HCT116 (cell line): ENCODE measurements at regions not wholly inside any gene's neighbourhood (a gene's known extent, or its start where the extent isn't known, plus 50 kb on each side); places are given as distances from the start of the nearest gene placed in this dataset.

ENCODE experiments used
- CEBPB ChIP-seq: IDR thresholded peaks from 2 replicates; pipeline ENCODE4 v1.6.1; 2012; ENCODE audit warnings: low read depth
- EGR1 ChIP-seq: IDR thresholded peaks from 2 replicates; pipeline ENCODE4 v1.6.1; 2012; ENCODE audit warnings: low read depth
- EZH2 ChIP-seq: fragments of 200-600 bp; sonication (generic); IDR thresholded peaks from 2 replicates; pipeline ENCODE4 v1.6.1; 2017; ENCODE audit warnings: antibody characterized with exemption, mixed run types
- EZH2phosphoT487 ChIP-seq: fragments of 200-600 bp; IDR thresholded peaks from 2 replicates; pipeline ENCODE4 v1.6.1; 2018; ENCODE audit warnings: antibody characterized with exemption, borderline replicate concordance
- POLR2A ChIP-seq: IDR thresholded peaks from 2 replicates; pipeline ENCODE4 v1.7.0; 2011; ENCODE audit warnings: borderline replicate concordance; ENCODE audit not compliant: insufficient read depth, insufficient read length; ENCODE audit errors: extremely low read depth
- POLR2AphosphoS5 ChIP-seq: IDR thresholded peaks from 2 replicates; pipeline ENCODE4 v1.6.1; 2011; ENCODE audit warnings: mild to moderate bottlenecking, low read depth, low read length, moderate library complexity
- SP1 ChIP-seq: IDR thresholded peaks from 2 replicates; pipeline ENCODE4 v1.6.1; 2012; ENCODE audit warnings: low read depth
- SRF ChIP-seq: IDR thresholded peaks from 2 replicates; pipeline ENCODE4 v1.6.1; 2012; ENCODE audit warnings: low read depth
- ZNF274 ChIP-seq: fragments of 200-500 bp; sonication (Bioruptor generic); IDR thresholded peaks from 2 replicates; pipeline ENCODE4 v1.6.1; 2014; ENCODE audit warnings: mild to moderate bottlenecking, low read depth, low read length, inconsistent platforms
- TF ChIP-seq, protein P1 (sequence below), 3 experiments: fragments of 200-600 bp in 1 of 3; sonication (generic) in 1 of 3; IDR thresholded peaks in 2 of 3; conservative IDR thresholded peaks in 1 of 3; 2 replicates each; pipeline ENCODE4 v1.5.1; 2012 to 2017; ENCODE audit warnings: low read depth in 2 of 3, low read length in 2 of 3, antibody characterized with exemption in 1 of 3, borderline replicate concordance in 1 of 3, control low read depth in 1 of 3, mild to moderate bottlenecking in 1 of 3, mixed read lengths in 1 of 3, mixed run types in 1 of 3, moderate library complexity in 1 of 3; ENCODE audit not compliant: insufficient read depth in 1 of 3
- TF ChIP-seq, protein P2 (sequence below): IDR thresholded peaks from 2 replicates; pipeline ENCODE4 v1.6.1; 2012; ENCODE audit warnings: low read depth
- TF ChIP-seq, protein P3 (sequence below): IDR thresholded peaks from 2 replicates; pipeline ENCODE4 v1.6.1; 2012
- TF ChIP-seq, protein P4 (sequence below): IDR thresholded peaks from 2 replicates; pipeline ENCODE4 v1.6.1; 2012

DNA sequence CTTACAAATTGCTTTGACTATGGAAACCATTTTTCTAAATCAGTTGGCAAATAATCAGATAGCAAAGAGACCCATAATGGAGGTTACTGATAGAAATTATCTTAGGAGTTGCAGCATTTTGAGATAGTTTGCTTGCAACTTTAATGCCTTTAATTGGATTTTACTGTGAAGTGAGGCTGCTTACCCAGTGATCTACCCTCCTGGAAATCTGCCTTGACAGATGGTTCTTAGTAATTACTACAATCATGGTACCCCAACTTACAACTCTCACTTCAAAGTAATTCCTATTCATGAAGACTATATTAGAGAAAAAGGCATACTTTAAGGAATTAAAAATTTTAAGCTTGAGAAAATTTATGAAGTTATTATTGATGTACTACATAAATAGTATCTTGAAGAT lies 1288.6 kb upstream of the CDH2 start:
- TF ChIP-seq POLR2A: no peak
- TF ChIP-seq, protein P1, sequence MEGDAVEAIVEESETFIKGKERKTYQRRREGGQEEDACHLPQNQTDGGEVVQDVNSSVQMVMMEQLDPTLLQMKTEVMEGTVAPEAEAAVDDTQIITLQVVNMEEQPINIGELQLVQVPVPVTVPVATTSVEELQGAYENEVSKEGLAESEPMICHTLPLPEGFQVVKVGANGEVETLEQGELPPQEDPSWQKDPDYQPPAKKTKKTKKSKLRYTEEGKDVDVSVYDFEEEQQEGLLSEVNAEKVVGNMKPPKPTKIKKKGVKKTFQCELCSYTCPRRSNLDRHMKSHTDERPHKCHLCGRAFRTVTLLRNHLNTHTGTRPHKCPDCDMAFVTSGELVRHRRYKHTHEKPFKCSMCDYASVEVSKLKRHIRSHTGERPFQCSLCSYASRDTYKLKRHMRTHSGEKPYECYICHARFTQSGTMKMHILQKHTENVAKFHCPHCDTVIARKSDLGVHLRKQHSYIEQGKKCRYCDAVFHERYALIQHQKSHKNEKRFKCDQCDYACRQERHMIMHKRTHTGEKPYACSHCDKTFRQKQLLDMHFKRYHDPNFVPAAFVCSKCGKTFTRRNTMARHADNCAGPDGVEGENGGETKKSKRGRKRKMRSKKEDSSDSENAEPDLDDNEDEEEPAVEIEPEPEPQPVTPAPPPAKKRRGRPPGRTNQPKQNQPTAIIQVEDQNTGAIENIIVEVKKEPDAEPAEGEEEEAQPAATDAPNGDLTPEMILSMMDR (IDR thresholded peaks at IDR 0.05 in 2 of 3, conservative IDR thresholded peaks at IDR 0.05 in 1 of 3; ENCODE audit: borderline replicate concordance in 1 of 3, insufficient read depth in 1 of 3, low read depth in 2 of 3, low read length in 2 of 3): no peak
- TF ChIP-seq EZH2phosphoT487: no peak
- no peak for TF ChIP-seq CEBPB
- TF ChIP-seq EGR1: no peak
- TF ChIP-seq, protein P2, sequence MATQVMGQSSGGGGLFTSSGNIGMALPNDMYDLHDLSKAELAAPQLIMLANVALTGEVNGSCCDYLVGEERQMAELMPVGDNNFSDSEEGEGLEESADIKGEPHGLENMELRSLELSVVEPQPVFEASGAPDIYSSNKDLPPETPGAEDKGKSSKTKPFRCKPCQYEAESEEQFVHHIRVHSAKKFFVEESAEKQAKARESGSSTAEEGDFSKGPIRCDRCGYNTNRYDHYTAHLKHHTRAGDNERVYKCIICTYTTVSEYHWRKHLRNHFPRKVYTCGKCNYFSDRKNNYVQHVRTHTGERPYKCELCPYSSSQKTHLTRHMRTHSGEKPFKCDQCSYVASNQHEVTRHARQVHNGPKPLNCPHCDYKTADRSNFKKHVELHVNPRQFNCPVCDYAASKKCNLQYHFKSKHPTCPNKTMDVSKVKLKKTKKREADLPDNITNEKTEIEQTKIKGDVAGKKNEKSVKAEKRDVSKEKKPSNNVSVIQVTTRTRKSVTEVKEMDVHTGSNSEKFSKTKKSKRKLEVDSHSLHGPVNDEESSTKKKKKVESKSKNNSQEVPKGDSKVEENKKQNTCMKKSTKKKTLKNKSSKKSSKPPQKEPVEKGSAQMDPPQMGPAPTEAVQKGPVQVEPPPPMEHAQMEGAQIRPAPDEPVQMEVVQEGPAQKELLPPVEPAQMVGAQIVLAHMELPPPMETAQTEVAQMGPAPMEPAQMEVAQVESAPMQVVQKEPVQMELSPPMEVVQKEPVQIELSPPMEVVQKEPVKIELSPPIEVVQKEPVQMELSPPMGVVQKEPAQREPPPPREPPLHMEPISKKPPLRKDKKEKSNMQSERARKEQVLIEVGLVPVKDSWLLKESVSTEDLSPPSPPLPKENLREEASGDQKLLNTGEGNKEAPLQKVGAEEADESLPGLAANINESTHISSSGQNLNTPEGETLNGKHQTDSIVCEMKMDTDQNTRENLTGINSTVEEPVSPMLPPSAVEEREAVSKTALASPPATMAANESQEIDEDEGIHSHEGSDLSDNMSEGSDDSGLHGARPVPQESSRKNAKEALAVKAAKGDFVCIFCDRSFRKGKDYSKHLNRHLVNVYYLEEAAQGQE: no peak
- no peak for TF ChIP-seq SP1
- no peak for TF ChIP-seq ZNF274
- TF ChIP-seq, protein P3, sequence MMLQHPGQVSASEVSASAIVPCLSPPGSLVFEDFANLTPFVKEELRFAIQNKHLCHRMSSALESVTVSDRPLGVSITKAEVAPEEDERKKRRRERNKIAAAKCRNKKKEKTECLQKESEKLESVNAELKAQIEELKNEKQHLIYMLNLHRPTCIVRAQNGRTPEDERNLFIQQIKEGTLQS: no peak
- no peak for TF ChIP-seq EZH2
- no peak for TF ChIP-seq POLR2AphosphoS5
- TF ChIP-seq, protein P4, sequence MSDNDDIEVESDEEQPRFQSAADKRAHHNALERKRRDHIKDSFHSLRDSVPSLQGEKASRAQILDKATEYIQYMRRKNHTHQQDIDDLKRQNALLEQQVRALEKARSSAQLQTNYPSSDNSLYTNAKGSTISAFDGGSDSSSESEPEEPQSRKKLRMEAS: no peak
- TF ChIP-seq SRF: no peak
